Right lobe of liver (tissue), 6 donors: ENCODE measurements at regions not wholly inside any gene's neighbourhood (a gene's known extent, or its start where the extent isn't known, plus 50 kb on each side); places are given as distances from the start of the nearest gene placed in this dataset.

Experiments used
- ATAC-seq, 4 donors: fragments of 200-7000 bp; cut with Tn5 transposase; one replicate each; pipeline ENCODE4 v1.9.1; 2020; ENCODE audit warnings: mild to moderate bottlenecking in 4 of 4, moderate library complexity in 4 of 4
- DNase-seq, 3 donors: peaks; one replicate each; pipeline ENCODE4 v3.0.0-alpha.2; 2020
- H3K27ac ChIP-seq, 3 donors: fragments of 200-600 bp; one replicate each; pipeline ENCODE4 v1.8.0; 2022
- H3K27me3 ChIP-seq, 2 donors: fragments of 200-600 bp; one replicate each; pipeline ENCODE4 v1.8.0; 2022
- H3K36me3 ChIP-seq, 4 donors: fragments of 200-600 bp; sonication (generic) in 1 of 4; one replicate each; pipeline versions ENCODE4 v1.5.1 to v1.8.0; 2017 to 2022; ENCODE audit warnings: control low read depth in 1 of 4
- H3K4me1 ChIP-seq, 4 donors: fragments of 200-600 bp; sonication (generic) in 1 of 4; one replicate each; pipeline versions ENCODE4 v1.5.1 to v1.8.0; 2017 to 2022; ENCODE audit warnings: control low read depth in 1 of 4
- H3K4me3 ChIP-seq, 3 donors: fragments of 200-600 bp; one replicate each; pipeline ENCODE4 v1.8.0; 2022
- H3K9me3 ChIP-seq, 4 donors: fragments of 200-600 bp; sonication (generic) in 1 of 4; one replicate each; pipeline versions ENCODE4 v1.5.1 to v1.8.0; 2017 to 2022; ENCODE audit warnings: control low read depth in 1 of 4
- POLR2A ChIP-seq: fragments of 450-650 bp; IDR thresholded peaks from one replicate; pipeline ENCODE4 v1.6.1; 2017; ENCODE audit warnings: antibody characterized with exemption, mild to moderate bottlenecking
- WGBS: methylation state at CpG from one replicate; pipeline ENCODE4 v1.1.6; 2018; ENCODE audit warnings: low coverage, low lambda C conversion rate; ENCODE audit not compliant: insufficient coverage; ENCODE audit errors: missing lambda C conversion rate; 5-methylcytosine and 5-hydroxymethylcytosine counted together
- intact Hi-C, 2 donors: fragments of 100-400 bp; cut with DNase I; formaldehyde crosslinking; loops; one replicate each; pipeline versions ENCODE4 v1.11.2 to v1.14.1; 2022
- TF ChIP-seq, protein P1 (sequence below), 4 donors: fragments of 200-600 bp in 3 of 4; fragments of 450-650 bp in 1 of 4; IDR thresholded peaks; one replicate each; pipeline versions ENCODE4 v1.5.1 to v1.8.0; 2016 to 2022; ENCODE audit warnings: antibody characterized with exemption in 4 of 4, mild to moderate bottlenecking in 2 of 4
- donor health status: DM: no; HTN: yes; CAD: no.
- donor health status: DM: no; HTN: no; CAD: no.
- donor health status: DM: no; HTN: no; CAD: no.
- donor health status: DM: no; HTN: yes; CAD: no.
- donor health status: DM: no; HTN: yes; CAD: no.

DNA sequence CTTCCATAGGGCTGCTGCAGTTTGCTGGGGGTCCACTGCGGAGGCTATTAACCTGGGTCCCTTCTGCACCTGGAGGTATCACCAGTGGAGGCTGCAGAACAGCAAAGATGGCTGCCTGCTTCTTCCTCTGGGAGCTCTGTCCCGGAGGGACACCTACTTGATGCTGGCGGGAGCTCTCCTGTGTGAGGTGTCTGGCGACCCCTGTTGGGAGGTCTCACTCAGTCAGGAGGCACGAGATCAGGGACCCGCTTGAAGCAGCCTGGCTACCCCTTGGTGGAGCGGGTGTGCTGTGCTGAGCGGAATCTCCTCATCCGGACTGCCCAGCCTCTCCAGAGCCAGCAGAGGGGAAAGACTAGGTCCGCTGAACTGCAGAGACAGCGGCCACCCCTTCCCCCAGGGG is 56.0 kb upstream of the CTXND1 start:
- no peaks in the 10 kb centered on the region for H3K27me3 ChIP-seq
- TF ChIP-seq POLR2A = no peak
- TF ChIP-seq, protein P1, sequence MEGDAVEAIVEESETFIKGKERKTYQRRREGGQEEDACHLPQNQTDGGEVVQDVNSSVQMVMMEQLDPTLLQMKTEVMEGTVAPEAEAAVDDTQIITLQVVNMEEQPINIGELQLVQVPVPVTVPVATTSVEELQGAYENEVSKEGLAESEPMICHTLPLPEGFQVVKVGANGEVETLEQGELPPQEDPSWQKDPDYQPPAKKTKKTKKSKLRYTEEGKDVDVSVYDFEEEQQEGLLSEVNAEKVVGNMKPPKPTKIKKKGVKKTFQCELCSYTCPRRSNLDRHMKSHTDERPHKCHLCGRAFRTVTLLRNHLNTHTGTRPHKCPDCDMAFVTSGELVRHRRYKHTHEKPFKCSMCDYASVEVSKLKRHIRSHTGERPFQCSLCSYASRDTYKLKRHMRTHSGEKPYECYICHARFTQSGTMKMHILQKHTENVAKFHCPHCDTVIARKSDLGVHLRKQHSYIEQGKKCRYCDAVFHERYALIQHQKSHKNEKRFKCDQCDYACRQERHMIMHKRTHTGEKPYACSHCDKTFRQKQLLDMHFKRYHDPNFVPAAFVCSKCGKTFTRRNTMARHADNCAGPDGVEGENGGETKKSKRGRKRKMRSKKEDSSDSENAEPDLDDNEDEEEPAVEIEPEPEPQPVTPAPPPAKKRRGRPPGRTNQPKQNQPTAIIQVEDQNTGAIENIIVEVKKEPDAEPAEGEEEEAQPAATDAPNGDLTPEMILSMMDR (IDR thresholded peaks at IDR 0.05) = peak in 1 of 4 donors; percentile 5
- H3K4me3 ChIP-seq = no peak overlapping the region
- no peaks in the 10 kb centered on the region for H3K36me3 ChIP-seq
- DNase-seq (no peak), ATAC-seq (peak in 1 of 4 donors; percentile 31)
- 75% methylated on average over 1 of the region's 11 CpGs for WGBS
- intact Hi-C loops = no loop called here
- H3K9me3 ChIP-seq = no peaks in the 10 kb centered on the region
- no peaks in the 10 kb centered on the region for H3K4me1 ChIP-seq
- no peak overlapping the region for H3K27ac ChIP-seq

DNA sequence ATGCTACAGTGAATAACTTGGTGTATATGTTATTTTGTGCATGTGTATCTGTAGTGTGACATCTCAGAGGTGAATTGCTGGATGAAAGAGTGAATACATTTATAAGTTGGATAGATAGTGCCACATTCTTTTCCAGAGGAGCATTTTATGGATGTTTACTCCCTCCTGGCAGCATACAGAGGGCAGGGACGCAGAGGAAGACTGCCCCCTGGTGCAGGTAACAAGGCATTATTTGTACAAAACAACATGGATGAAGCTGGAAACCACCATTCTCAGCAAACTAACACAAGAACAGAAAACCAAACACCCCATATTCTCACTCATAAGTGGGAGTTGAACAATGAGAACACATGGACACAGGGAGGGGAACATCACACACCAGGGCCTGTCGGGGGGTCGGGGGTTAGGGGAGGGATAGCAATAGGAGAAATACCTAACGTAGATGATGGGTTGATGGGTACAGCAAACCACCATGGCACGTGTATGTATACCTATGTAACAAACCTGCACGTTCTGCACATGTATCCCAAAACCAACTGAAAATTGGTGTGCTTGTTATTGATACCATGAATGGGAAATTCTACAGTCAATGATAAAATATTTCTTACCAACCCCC is 57.9 kb upstream of the CTXND1 start:
- no peak overlapping the region for H3K27ac ChIP-seq
- intact Hi-C loops = no loop called here
- no peak overlapping the region for H3K4me3 ChIP-seq
- WGBS = 42% methylated on average over 5 of the region's 6 CpGs
- no peak for DNase-seq
- TF ChIP-seq POLR2A = no peak
- TF ChIP-seq, protein P1 (IDR thresholded peaks at IDR 0.05) = peak; percentile 56 to 73 (median 71)
- no peaks in the 10 kb centered on the region for H3K36me3 ChIP-seq
- peak; percentile 89 to 91 (median 90) for ATAC-seq
- no peaks in the 10 kb centered on the region for H3K9me3 ChIP-seq
- no peaks in the 10 kb centered on the region for H3K4me1 ChIP-seq
- no peaks in the 10 kb centered on the region for H3K27me3 ChIP-seq

DNA sequence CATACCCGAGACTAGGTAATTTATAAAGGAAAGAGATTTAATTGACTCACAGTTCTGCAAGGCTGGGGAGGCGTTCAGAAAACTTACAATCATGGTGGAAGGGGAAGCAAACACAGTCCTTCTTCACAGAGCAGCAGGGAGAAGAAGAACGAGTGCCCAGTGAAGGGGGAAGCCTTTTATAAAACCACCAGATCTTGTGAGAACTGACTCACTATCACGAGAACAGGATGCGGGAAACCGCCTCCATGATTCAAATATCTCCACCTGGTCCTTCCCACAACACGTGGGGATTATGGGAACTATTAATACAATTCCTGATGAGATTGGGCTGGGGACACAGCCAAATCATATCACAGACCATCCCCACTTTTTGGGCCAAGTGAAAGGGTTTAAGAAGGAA is 58.8 kb upstream of the CTXND1 start:
- intact Hi-C loops = no loop called here

DNA sequence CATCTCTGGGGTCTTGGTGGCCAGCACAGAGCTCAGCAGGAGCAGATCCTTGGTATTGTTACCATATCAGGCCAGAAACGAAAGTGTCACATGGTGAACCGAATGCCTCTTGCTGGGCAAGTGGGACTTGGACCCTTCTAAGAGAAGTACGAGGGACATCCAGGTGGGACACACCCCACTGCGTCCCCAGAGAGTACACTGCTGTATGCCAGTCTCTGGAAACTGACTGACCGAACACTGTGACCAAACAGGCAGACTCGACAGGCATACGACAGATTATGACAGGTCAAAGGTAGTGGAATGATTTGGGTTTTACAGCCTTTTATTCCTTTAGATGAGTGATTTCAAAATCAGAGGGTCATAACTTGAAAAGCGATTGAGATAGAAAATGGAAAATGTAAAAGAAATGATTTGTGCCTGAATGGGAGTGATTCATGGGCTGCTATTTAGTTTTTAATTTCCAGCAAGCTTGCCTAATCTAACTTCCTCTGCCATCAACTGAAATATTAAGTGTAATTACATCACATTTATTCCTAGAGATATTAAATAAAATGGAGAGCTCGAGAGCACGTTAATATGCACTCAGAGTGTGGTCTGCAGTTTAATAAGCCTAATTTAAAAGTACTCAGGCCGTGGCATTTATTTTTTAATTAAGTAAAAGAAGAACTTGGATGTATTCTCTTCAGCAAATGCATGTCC is 63.4 kb upstream of the CTXND1 start:
- no peak for DNase-seq
- TF ChIP-seq, protein P1 (IDR thresholded peaks at IDR 0.05) = no peak
- no peak for TF ChIP-seq POLR2A
- H3K27ac ChIP-seq = no peak overlapping the region
- no peaks in the 10 kb centered on the region for H3K36me3 ChIP-seq
- H3K9me3 ChIP-seq = no peaks in the 10 kb centered on the region
- ATAC-seq = no peak
- 78% methylated on average over 11 of the region's 11 CpGs for WGBS
- no peak overlapping the region for H3K4me3 ChIP-seq
- H3K4me1 ChIP-seq = no peaks in the 10 kb centered on the region
- H3K27me3 ChIP-seq = no peaks in the 10 kb centered on the region
- intact Hi-C loops = no loop called here

More for the DNA sequence above, 58.8 kb upstream of the CTXND1 start:
- Histone ChIP-seq H3K9me3 (no peaks in the 10 kb centered on the region), H3K27me3 (no peaks in the 10 kb centered on the region), H3K36me3 (no peaks in the 10 kb centered on the region), H3K27ac (no peak overlapping the region), H3K4me1 (no peaks in the 10 kb centered on the region), H3K4me3 (no peak overlapping the region)
- no peak for TF ChIP-seq POLR2A
- TF ChIP-seq, protein P1 (IDR thresholded peaks at IDR 0.05) = no peak
- WGBS = 53% methylated on average over 2 of the region's 7 CpGs
- no peak for ATAC-seq
- DNase-seq = no peak
